ENCODE measurements at regions not wholly inside any gene's neighbourhood (a gene's known extent, or its start where the extent isn't known, plus 50 kb on each side); places are given as distances from the start of the nearest gene placed in this dataset.

DNA sequence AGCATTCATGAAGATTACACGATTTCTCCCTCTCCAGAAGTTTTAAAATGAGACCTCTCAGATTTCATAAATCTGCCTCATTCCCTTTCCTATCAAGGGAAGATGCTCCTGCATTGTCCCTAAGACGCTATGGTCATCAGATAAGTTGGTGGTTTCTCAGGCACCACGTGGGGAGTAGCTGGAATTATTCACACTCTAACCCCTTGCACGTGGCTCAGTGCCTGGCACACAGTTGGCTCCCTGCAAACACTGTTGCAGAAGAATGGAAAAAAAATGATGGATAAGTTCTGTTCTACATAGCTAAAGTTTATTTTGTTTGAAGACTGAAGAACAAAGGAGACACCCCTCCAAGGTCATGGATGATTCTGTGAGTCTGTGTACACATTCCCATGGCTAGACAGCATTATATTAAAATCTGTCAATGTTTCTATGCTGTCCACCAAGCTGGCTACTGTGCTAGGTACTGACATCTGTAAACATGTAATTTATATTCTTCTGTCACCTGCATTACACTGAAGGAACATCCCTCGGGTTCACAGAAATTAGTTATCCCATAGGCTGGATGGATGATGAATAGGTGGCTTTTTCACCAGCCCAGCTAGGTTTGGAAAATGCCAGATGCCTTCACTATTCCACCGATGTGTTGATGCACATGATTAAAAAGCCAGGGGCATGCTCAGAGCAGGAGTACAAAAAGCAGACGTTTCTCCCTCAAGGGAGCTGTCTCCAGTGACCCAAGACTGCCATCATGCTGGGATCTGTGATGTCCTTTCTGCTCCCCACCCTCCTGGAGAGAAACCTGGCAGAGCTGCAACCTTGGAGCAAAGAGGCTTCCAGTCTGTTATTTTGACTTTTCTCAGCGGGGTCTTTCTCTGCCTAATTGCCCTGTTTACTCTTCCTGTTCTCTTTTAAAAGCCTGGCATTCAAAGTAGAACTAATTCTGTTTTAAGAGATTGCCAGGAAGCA lies 610.5 kb downstream of the UTRN start:
- TF ChIP-seq CTCF (conservative IDR thresholded peaks at IDR 0.05; ENCODE audit: low read depth, low read length), result no peak
- DNase-seq (ENCODE audit: low read depth), result no peak
- no peak overlapping the region for H3K4me3 ChIP-seq (ENCODE audit: low read depth, low read length)

- DNase-seq (ENCODE audit: low read depth), result no peak
- no peak overlapping the region for H3K4me3 ChIP-seq (ENCODE audit: low read depth, low read length)
- no peak for TF ChIP-seq CTCF (conservative IDR thresholded peaks at IDR 0.05; ENCODE audit: low read depth, low read length)
Observed at GRCh38 chr6:144896289-144896688, 611.2 kb downstream of the UTRN start.

GRCh38 chr6:144896871-144897270 lies 611.7 kb downstream of the UTRN start:
- no peak overlapping the region for H3K4me3 ChIP-seq (ENCODE audit: low read depth, low read length)
- DNase-seq (ENCODE audit: low read depth), result no peak
- TF ChIP-seq CTCF (conservative IDR thresholded peaks at IDR 0.05; ENCODE audit: low read depth, low read length), result no peak

DNA sequence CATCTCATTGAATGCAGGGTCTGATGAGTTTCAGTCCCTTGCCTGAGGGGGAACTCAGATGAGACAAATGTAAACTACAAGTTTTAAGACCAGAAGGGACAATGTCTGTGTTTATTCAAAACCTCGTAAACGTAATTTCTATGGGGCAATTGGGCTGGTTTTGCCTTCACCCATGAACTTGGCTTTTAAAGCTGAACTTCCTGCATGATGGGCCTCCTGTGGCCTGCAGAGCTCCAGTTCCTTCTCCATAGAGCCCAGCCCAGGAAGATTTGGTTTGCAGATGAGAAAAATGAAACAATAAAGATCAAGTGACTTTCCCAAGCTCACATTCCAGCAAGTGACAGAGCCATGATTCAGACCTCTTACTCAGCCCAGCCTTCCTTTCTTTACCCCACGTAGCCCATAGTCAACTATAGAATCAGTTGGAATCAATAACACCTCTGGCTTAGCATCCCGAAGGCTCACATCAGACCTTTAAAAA lies 612.3 kb downstream of the UTRN start:
- no peak overlapping the region for H3K4me3 ChIP-seq (ENCODE audit: low read depth, low read length)
- peak; percentile 62 for DNase-seq (ENCODE audit: low read depth)
- TF ChIP-seq CTCF (conservative IDR thresholded peaks at IDR 0.05; ENCODE audit: low read depth, low read length), result no peak

DNA sequence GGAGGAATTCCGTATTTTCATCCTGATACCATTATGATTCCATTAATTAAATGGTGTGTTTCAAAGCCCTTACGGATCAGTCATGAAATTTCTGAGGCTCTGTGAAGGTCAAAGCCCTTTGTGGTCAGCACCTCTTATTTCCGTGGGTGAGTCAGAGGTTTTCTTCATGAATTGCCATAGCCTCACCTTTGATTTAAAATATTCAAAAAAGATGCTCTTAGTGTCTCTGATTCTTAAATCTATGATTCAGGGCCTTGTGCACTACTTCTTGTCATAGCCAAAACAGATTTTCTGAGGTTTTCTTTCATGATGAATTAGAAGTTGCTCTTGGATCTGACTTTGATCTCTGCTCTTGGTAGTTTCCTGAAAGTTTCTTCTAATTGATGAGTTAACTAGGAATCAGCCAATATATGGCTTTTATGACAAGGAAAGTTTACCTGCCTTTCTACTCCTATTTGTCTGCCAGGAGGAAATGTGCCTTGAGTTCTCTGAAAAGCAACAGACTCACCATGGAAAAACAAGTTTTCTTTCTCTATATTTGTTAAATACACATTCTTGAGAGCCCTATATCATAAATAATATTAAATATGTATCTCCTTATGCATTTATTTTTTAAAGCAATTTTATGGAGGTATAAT lies 613.0 kb downstream of the UTRN start:
- no peak for TF ChIP-seq CTCF (conservative IDR thresholded peaks at IDR 0.05; ENCODE audit: low read depth, low read length)
- peak; percentile 64 for DNase-seq (ENCODE audit: low read depth)
- no peak overlapping the region for H3K4me3 ChIP-seq (ENCODE audit: low read depth, low read length)

- no peak for TF ChIP-seq CTCF (conservative IDR thresholded peaks at IDR 0.05; ENCODE audit: low read depth, low read length)
- no peak overlapping the region for H3K4me3 ChIP-seq (ENCODE audit: low read depth, low read length)
- no peak for DNase-seq (ENCODE audit: low read depth)
Observed at GRCh38 chr6:144898741-144899140, 613.6 kb downstream of the UTRN start.

Measured in choroid plexus epithelial cell (primary cell).